ENCODE measurements at regions not wholly inside any gene's neighbourhood (a gene's known extent, or its start where the extent isn't known, plus 50 kb on each side); places are given as distances from the start of the nearest gene placed in this dataset.

- Mint-ChIP-seq H3K27me3 (peaks cover 0 to 2% of the 10 kb centered on the region in 2 donors), H3K4me1 (no peaks in the 10 kb centered on the region), H3K4me3 (no peak overlapping the region), H3K36me3 (no peaks in the 10 kb centered on the region), H3K27ac (no peak overlapping the region), H3K9me3 (peaks cover 0 to 3% (median 0%) of the 10 kb centered on the region in 3 donors)
- ChIA-PET POLR2A (no interaction called here), CTCF (no interaction called here)
- Histone ChIP-seq H3K27ac (ENCODE audit: low read length) (no peak overlapping the region), H3K4me1 (ENCODE audit: control insufficient read depth in 1 of 2, extremely low read depth in 1 of 2, insufficient read depth in 2 of 2, low read length in 2 of 2) (no peaks in the 10 kb centered on the region), H3K27me3 (replicated peaks in 1 of 2; ENCODE audit: control insufficient read depth in 2 of 2, extremely low read depth in 1 of 2, insufficient read depth in 2 of 2, low read length in 1 of 2) (no peaks in the 10 kb centered on the region), H3K4me3 (ENCODE audit: control insufficient read depth in 1 of 2, extremely low read depth in 1 of 2, low read length in 1 of 2) (no peak overlapping the region), H3K36me3 (ENCODE audit: control insufficient read depth in 2 of 2, extremely low read depth in 1 of 2, insufficient read depth in 1 of 2, low read length in 1 of 2) (no peaks in the 10 kb centered on the region), H3K9me3 (no peaks in the 10 kb centered on the region)
- DNase-seq (no peak), ATAC-seq (replicated peaks in 1 of 4) (no peak)
- WGBS (ENCODE audit: insufficient coverage): no CpG with 5 or more reads among the region's 1 CpG
Observed at GRCh38 chr10:105800641-105801040, 1159.6 kb downstream of the SORCS3 start.

GRCh38 chr10:105798328-105798889 lies 1157.3 kb downstream of the SORCS3 start:
- Histone ChIP-seq H3K9me3 (no peaks in the 10 kb centered on the region), H3K4me1 (ENCODE audit: control insufficient read depth in 1 of 2, extremely low read depth in 1 of 2, insufficient read depth in 2 of 2, low read length in 2 of 2) (no peaks in the 10 kb centered on the region), H3K4me3 (ENCODE audit: control insufficient read depth in 1 of 2, extremely low read depth in 1 of 2, low read length in 1 of 2) (no peak overlapping the region), H3K36me3 (ENCODE audit: control insufficient read depth in 2 of 2, extremely low read depth in 1 of 2, insufficient read depth in 1 of 2, low read length in 1 of 2) (no peaks in the 10 kb centered on the region), H3K27me3 (replicated peaks in 1 of 2; ENCODE audit: control insufficient read depth in 2 of 2, extremely low read depth in 1 of 2, insufficient read depth in 2 of 2, low read length in 1 of 2) (no peaks in the 10 kb centered on the region), H3K27ac (ENCODE audit: low read length) (no peak overlapping the region)
- DNase-seq (no peak), ATAC-seq (replicated peaks in 1 of 4) (no peak)
- Mint-ChIP-seq H3K4me3 (no peak overlapping the region), H3K36me3 (no peaks in the 10 kb centered on the region), H3K27ac (no peak overlapping the region), H3K9me3 (peaks cover 0 to 5% (median 0%) of the 10 kb centered on the region in 3 donors), H3K27me3 (peaks cover 0 to 4% of the 10 kb centered on the region in 2 donors), H3K4me1 (no peaks in the 10 kb centered on the region)
- WGBS (ENCODE audit: insufficient coverage): 80% methylated on average over 1 of the region's 3 CpGs
- CTCF ChIA-PET: interaction anchor here in 1 of 2 donors (0.7 kb wide), 1 partner anchor 154 kb away, joined by 3 read pairs; no protein-coding TSS in a partner anchor
- POLR2A ChIA-PET: no interaction called here

- ATAC-seq (replicated peaks in 1 of 4): peak in 1 of 4 experiments; percentile 31
Observed at GRCh38 chr10:105797234-105797890, 1156.3 kb downstream of the SORCS3 start.

GRCh38 chr10:105793071-105793470 lies 1152.0 kb downstream of the SORCS3 start:
- Mint-ChIP-seq H3K36me3 (no peaks in the 10 kb centered on the region), H3K27ac (no peak overlapping the region), H3K4me3 (no peak overlapping the region), H3K27me3 (peaks cover 0 to 4% of the 10 kb centered on the region in 2 donors), H3K4me1 (no peaks in the 10 kb centered on the region), H3K9me3 (peaks cover 0 to 2% (median 0%) of the 10 kb centered on the region in 3 donors)
- ChIA-PET POLR2A (no interaction called here), CTCF (no interaction called here)
- Histone ChIP-seq H3K27me3 (replicated peaks in 1 of 2; ENCODE audit: control insufficient read depth in 2 of 2, extremely low read depth in 1 of 2, insufficient read depth in 2 of 2, low read length in 1 of 2) (no peaks in the 10 kb centered on the region), H3K36me3 (ENCODE audit: control insufficient read depth in 2 of 2, extremely low read depth in 1 of 2, insufficient read depth in 1 of 2, low read length in 1 of 2) (no peaks in the 10 kb centered on the region), H3K27ac (ENCODE audit: low read length) (no peak overlapping the region), H3K9me3 (no peaks in the 10 kb centered on the region), H3K4me3 (ENCODE audit: control insufficient read depth in 1 of 2, extremely low read depth in 1 of 2, low read length in 1 of 2) (no peak overlapping the region), H3K4me1 (ENCODE audit: control insufficient read depth in 1 of 2, extremely low read depth in 1 of 2, insufficient read depth in 2 of 2, low read length in 2 of 2) (no peaks in the 10 kb centered on the region)
- ATAC-seq (replicated peaks in 1 of 4): no peak
- DNase-seq: no peak
- WGBS (ENCODE audit: insufficient coverage): 72% methylated on average over 3 of the region's 3 CpGs

More at GRCh38 chr10:105797234-105797890, 1156.3 kb downstream of the SORCS3 start:
- no peak overlapping the region for H3K4me3 ChIP-seq (ENCODE audit: control insufficient read depth in 1 of 2, extremely low read depth in 1 of 2, low read length in 1 of 2)
- no peak overlapping the region for H3K27ac ChIP-seq (ENCODE audit: low read length)
- WGBS (ENCODE audit: insufficient coverage): 100% methylated on average over 1 of the region's 6 CpGs
- DNase-seq: peak in 1 of 35 experiments; percentile 28
- H3K27ac Mint-ChIP-seq: no peak overlapping the region
- CTCF ChIA-PET: interaction anchor here in 1 of 2 donors (0.7 kb wide), 1 partner anchor 155 kb away, joined by 3 read pairs; no protein-coding TSS in a partner anchor
- no peaks in the 10 kb centered on the region for H3K27me3 ChIP-seq (replicated peaks in 1 of 2; ENCODE audit: control insufficient read depth in 2 of 2, extremely low read depth in 1 of 2, insufficient read depth in 2 of 2, low read length in 1 of 2)
- no peaks in the 10 kb centered on the region for H3K9me3 ChIP-seq
- H3K27me3 Mint-ChIP-seq: peaks cover 0 to 4% of the 10 kb centered on the region in 2 donors
- no peak overlapping the region for H3K4me3 Mint-ChIP-seq
- H3K36me3 ChIP-seq (ENCODE audit: control insufficient read depth in 2 of 2, extremely low read depth in 1 of 2, insufficient read depth in 1 of 2, low read length in 1 of 2): no peaks in the 10 kb centered on the region
- H3K9me3 Mint-ChIP-seq: peaks cover 0 to 5% (median 0%) of the 10 kb centered on the region in 3 donors
- POLR2A ChIA-PET: no interaction called here
- no peaks in the 10 kb centered on the region for H3K36me3 Mint-ChIP-seq
- H3K4me1 ChIP-seq (ENCODE audit: control insufficient read depth in 1 of 2, extremely low read depth in 1 of 2, insufficient read depth in 2 of 2, low read length in 2 of 2): no peaks in the 10 kb centered on the region
- H3K4me1 Mint-ChIP-seq: no peaks in the 10 kb centered on the region

- DNase-seq (no peak), ATAC-seq (replicated peaks in 1 of 4) (no peak)
- H3K9me3 ChIP-seq: peaks cover 2% of the 10 kb centered on the region
- H3K4me1 Mint-ChIP-seq: no peaks in the 10 kb centered on the region
- POLR2A ChIA-PET: no interaction called here
- peaks cover 0 to 9% of the 10 kb centered on the region in 2 donors for H3K27me3 Mint-ChIP-seq
- H3K27ac ChIP-seq (ENCODE audit: low read length): no peak overlapping the region
- H3K27me3 ChIP-seq (replicated peaks in 1 of 2; ENCODE audit: control insufficient read depth in 2 of 2, extremely low read depth in 1 of 2, insufficient read depth in 2 of 2, low read length in 1 of 2): no peaks in the 10 kb centered on the region
- no peak overlapping the region for H3K4me3 ChIP-seq (ENCODE audit: control insufficient read depth in 1 of 2, extremely low read depth in 1 of 2, low read length in 1 of 2)
- H3K36me3 ChIP-seq (ENCODE audit: control insufficient read depth in 2 of 2, extremely low read depth in 1 of 2, insufficient read depth in 1 of 2, low read length in 1 of 2): no peaks in the 10 kb centered on the region
- H3K4me3 Mint-ChIP-seq: no peak overlapping the region
- CTCF ChIA-PET: no interaction called here
- no peaks in the 10 kb centered on the region for H3K4me1 ChIP-seq (ENCODE audit: control insufficient read depth in 1 of 2, extremely low read depth in 1 of 2, insufficient read depth in 2 of 2, low read length in 2 of 2)
- no peak overlapping the region for H3K27ac Mint-ChIP-seq
- WGBS (ENCODE audit: insufficient coverage): no CpG with 5 or more reads among the region's 3 CpGs
- H3K36me3 Mint-ChIP-seq: no peaks in the 10 kb centered on the region
- H3K9me3 Mint-ChIP-seq: peaks cover 3 to 13% (median 4%) of the 10 kb centered on the region in 3 donors
Observed at GRCh38 chr10:105785721-105786120, 1144.6 kb downstream of the SORCS3 start.

GRCh38 chr10:105783936-105784483 lies 1142.9 kb downstream of the SORCS3 start:
- ChIA-PET CTCF (no interaction called here), POLR2A (no interaction called here)
- Histone ChIP-seq H3K9me3 (peaks cover 2% of the 10 kb centered on the region), H3K27me3 (replicated peaks in 1 of 2; ENCODE audit: control insufficient read depth in 2 of 2, extremely low read depth in 1 of 2, insufficient read depth in 2 of 2, low read length in 1 of 2) (no peaks in the 10 kb centered on the region), H3K27ac (ENCODE audit: low read length) (no peak overlapping the region), H3K4me3 (ENCODE audit: control insufficient read depth in 1 of 2, extremely low read depth in 1 of 2, low read length in 1 of 2) (no peak overlapping the region), H3K4me1 (ENCODE audit: control insufficient read depth in 1 of 2, extremely low read depth in 1 of 2, insufficient read depth in 2 of 2, low read length in 2 of 2) (no peaks in the 10 kb centered on the region), H3K36me3 (ENCODE audit: control insufficient read depth in 2 of 2, extremely low read depth in 1 of 2, insufficient read depth in 1 of 2, low read length in 1 of 2) (no peaks in the 10 kb centered on the region)
- ATAC-seq (replicated peaks in 1 of 4): no peak
- H3K36me3 Mint-ChIP-seq: no peaks in the 10 kb centered on the region
- peaks cover 0 to 9% of the 10 kb centered on the region in 2 donors for H3K27me3 Mint-ChIP-seq
- no peak for DNase-seq
- 61% methylated on average over 7 of the region's 7 CpGs for WGBS (ENCODE audit: insufficient coverage)
- H3K9me3 Mint-ChIP-seq: peaks cover 3 to 13% (median 4%) of the 10 kb centered on the region in 3 donors
- no peak overlapping the region for H3K27ac Mint-ChIP-seq
- no peak overlapping the region for H3K4me3 Mint-ChIP-seq
- H3K4me1 Mint-ChIP-seq: no peaks in the 10 kb centered on the region
